ENCODE measurements at regions not wholly inside any gene's neighbourhood (a gene's known extent, or its start where the extent isn't known, plus 50 kb on each side); places are given as distances from the start of the nearest gene placed in this dataset.

GRCh38 chr16:79728923-79729240, 128.3 kb upstream of the MAF start:
- no peaks in the 10 kb centered on the region for H3K27me3 ChIP-seq
- WGBS = 76% methylated on average over 2 of the region's 2 CpGs
- TF ChIP-seq CTCF (IDR thresholded peaks at IDR 0.05) = no peak
- TF ChIP-seq POLR2AphosphoS5 (IDR thresholded peaks at IDR 0.05) = no peak
- TF ChIP-seq POLR2A (IDR thresholded peaks at IDR 0.05; ENCODE audit: low read depth) = no peak
- no peak for TF ChIP-seq EP300 (IDR thresholded peaks at IDR 0.05)
- no peaks in the 10 kb centered on the region for H3K4me1 ChIP-seq
- H3K9me3 ChIP-seq = no peaks in the 10 kb centered on the region
- H3K4me3 ChIP-seq = no peak overlapping the region
- H3K27ac ChIP-seq (replicated peaks in 1 of 4) = no peak overlapping the region
- no peak for DNase-seq (ENCODE audit: extremely low spot score)
- H3K36me3 ChIP-seq = no peaks in the 10 kb centered on the region
- intact Hi-C loops (cut with DNase I) = no loop called here

DNA sequence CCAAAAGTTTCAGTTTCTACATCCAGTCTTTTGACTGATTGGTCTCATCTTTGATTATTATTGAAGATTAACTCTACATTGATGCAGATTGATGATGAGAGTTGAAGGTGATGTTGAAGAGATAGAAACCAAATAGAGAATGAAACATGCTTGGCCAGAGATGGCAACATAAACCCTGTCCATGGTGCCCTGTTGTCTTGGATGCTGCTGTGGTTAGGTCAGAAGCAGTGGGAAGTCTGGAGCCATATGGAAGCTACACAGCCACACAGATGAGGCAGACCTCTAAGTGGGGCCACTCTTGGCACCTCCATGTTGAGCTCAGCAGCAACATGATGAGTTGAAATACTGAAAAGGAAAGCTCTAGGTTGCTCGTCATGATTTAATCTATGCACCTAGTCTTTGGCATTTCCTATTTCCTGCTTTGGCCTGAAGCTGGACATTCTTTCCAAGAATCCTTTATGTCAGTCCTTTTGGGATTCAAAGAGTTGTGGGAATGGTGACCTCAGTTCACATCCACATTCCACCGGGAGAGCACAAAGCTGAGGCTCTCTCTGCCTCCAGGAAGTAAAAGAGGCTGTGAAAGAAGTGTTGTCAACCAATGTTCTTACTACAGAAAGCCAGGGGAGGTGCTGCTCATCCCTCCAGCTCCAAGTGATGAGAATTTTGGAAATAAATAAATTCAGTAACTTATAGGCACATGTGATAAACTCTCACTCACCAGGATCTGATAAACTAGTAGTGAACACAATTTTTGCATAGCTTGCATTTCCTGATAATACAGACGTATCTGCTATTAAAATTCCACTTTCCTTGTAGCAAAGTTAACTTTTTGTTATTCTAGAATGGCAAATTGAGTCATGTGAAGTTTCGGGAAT, 127.7 kb upstream of the MAF start:
- TF ChIP-seq POLR2A (IDR thresholded peaks at IDR 0.05; ENCODE audit: low read depth) (no peak), CTCF (IDR thresholded peaks at IDR 0.05) (no peak), POLR2AphosphoS5 (IDR thresholded peaks at IDR 0.05) (no peak), EP300 (IDR thresholded peaks at IDR 0.05) (no peak)
- Histone ChIP-seq H3K9me3 (no peaks in the 10 kb centered on the region), H3K36me3 (no peaks in the 10 kb centered on the region), H3K27ac (replicated peaks in 1 of 4) (no peak overlapping the region), H3K4me1 (no peaks in the 10 kb centered on the region), H3K4me3 (no peak overlapping the region), H3K27me3 (no peaks in the 10 kb centered on the region)
- 78% methylated on average over 4 of the region's 4 CpGs for WGBS
- no peak for DNase-seq (ENCODE audit: extremely low spot score)
- intact Hi-C loops (cut with DNase I) = no loop called here

- H3K27me3 ChIP-seq = no peaks in the 10 kb centered on the region
- intact Hi-C loops (cut with DNase I) = no loop called here
- no peak for DNase-seq (ENCODE audit: extremely low spot score)
- H3K27ac ChIP-seq (replicated peaks in 1 of 4) = no peak overlapping the region
- no peak overlapping the region for H3K4me3 ChIP-seq
- TF ChIP-seq POLR2A (IDR thresholded peaks at IDR 0.05; ENCODE audit: low read depth) (no peak), CTCF (IDR thresholded peaks at IDR 0.05) (no peak), EP300 (IDR thresholded peaks at IDR 0.05) (no peak), POLR2AphosphoS5 (IDR thresholded peaks at IDR 0.05) (no peak)
- no peaks in the 10 kb centered on the region for H3K9me3 ChIP-seq
- H3K36me3 ChIP-seq = no peaks in the 10 kb centered on the region
- peaks cover 0 to 3% (median under 1%) of the 10 kb centered on the region in 4 donors for H3K4me1 ChIP-seq
These were observed 126.4 kb upstream of the MAF start for GRCh38 chr16:79726902-79727301.

DNA sequence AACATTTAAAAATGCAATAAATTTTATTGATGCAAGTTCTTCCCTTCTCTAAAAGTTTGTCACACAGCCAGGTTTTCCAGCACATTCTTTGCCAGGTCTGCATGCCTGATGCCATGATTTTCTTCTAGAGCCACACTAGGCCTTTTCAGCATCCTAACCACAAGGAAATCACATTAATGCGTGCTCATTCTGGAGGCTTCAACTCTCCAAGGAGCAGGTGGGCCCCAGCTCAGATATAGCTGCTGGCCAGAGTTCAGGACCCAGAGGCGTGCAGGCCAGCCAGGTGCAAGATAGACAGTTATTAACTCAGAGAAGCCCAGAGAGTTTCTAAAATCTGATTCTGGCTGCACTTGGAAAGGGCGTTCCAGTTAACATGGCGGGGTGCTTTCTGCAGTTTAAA, 124.5 kb upstream of the MAF start:
- Histone ChIP-seq H3K36me3 (no peaks in the 10 kb centered on the region), H3K4me1 (peaks cover 0 to 17% (median 12%) of the 10 kb centered on the region in 4 donors), H3K27me3 (no peaks in the 10 kb centered on the region), H3K4me3 (no peak overlapping the region), H3K27ac (replicated peaks in 1 of 4) (no peak overlapping the region), H3K9me3 (no peaks in the 10 kb centered on the region)
- DNase-seq (ENCODE audit: extremely low spot score) = no peak
- 94% methylated on average over 4 of the region's 4 CpGs for WGBS
- no peak for TF ChIP-seq CTCF (IDR thresholded peaks at IDR 0.05)
- TF ChIP-seq POLR2AphosphoS5 (IDR thresholded peaks at IDR 0.05) = no peak
- TF ChIP-seq POLR2A (IDR thresholded peaks at IDR 0.05; ENCODE audit: low read depth) = no peak
- no peak for TF ChIP-seq EP300 (IDR thresholded peaks at IDR 0.05)
- intact Hi-C loops (cut with DNase I) = no loop called here

Measured in esophagus muscularis mucosa (tissue), 4 donors.